A204.1 (cell line): ENCODE measurements at regions not wholly inside any gene's neighbourhood (a gene's known extent, or its start where the extent isn't known, plus 50 kb on each side); places are given as distances from the start of the nearest gene placed in this dataset.
"Not testable (repeated sequence)": the region's sequence is repeated elsewhere in the genome, so short reads cannot be mapped to it uniquely, and the experiment has no call there.

Source experiments
- FAIRE-seq: peaks from 2 replicates; lab custom pipeline; 2012; peaks lifted over from hg19 to GRCh38; lab: Jason Lieb, UNC

- FAIRE-seq = no peak
These were observed 1346.8 kb downstream of the UQCRFS1 start for GRCh38 chr19:27865927-27866777.

GRCh38 chr19:27861411-27861975 is 1351.5 kb downstream of the UQCRFS1 start:
- no peak for FAIRE-seq

GRCh38 chr19:27860309-27860934 is 1352.5 kb downstream of the UQCRFS1 start:
- no peak for FAIRE-seq

- no peak for FAIRE-seq
These were observed 1353.3 kb downstream of the UQCRFS1 start for GRCh38 chr19:27859689-27860088.

- no peak for FAIRE-seq
These were observed 1353.9 kb downstream of the UQCRFS1 start for GRCh38 chr19:27858981-27859581.

GRCh38 chr19:27852931-27853330 is 1360.0 kb downstream of the UQCRFS1 start:
- not testable (repeated sequence) for FAIRE-seq

- no peak for FAIRE-seq
These were observed 1361.3 kb downstream of the UQCRFS1 start for GRCh38 chr19:27851543-27852060.

- no peak for FAIRE-seq
These were observed 1361.9 kb downstream of the UQCRFS1 start for GRCh38 chr19:27851002-27851481.

GRCh38 chr19:27846944-27847343 is 1366.0 kb downstream of the UQCRFS1 start:
- no peak for FAIRE-seq

GRCh38 chr19:27844261-27844660 is 1368.7 kb downstream of the UQCRFS1 start:
- FAIRE-seq = no peak

GRCh38 chr19:27843861-27844260 is 1369.1 kb downstream of the UQCRFS1 start:
- no peak for FAIRE-seq

GRCh38 chr19:27833031-27833430 is 1379.9 kb downstream of the UQCRFS1 start:
- FAIRE-seq = no peak

- FAIRE-seq = no peak
These were observed 1384.1 kb downstream of the UQCRFS1 start for GRCh38 chr19:27828829-27829228.

GRCh38 chr19:27824108-27824507 is 1388.8 kb downstream of the UQCRFS1 start:
- FAIRE-seq = no peak

GRCh38 chr19:27822336-27822735 is 1390.6 kb downstream of the UQCRFS1 start:
- FAIRE-seq = no peak

- no peak for FAIRE-seq
These were observed 1391.4 kb downstream of the UQCRFS1 start for GRCh38 chr19:27821418-27822018.

- no peak for FAIRE-seq
These were observed 1397.0 kb downstream of the UQCRFS1 start for GRCh38 chr19:27815985-27816384.

GRCh38 chr19:27814834-27815233 is 1398.1 kb downstream of the UQCRFS1 start:
- FAIRE-seq = not testable (repeated sequence)

GRCh38 chr19:27814274-27814673 is 1398.7 kb downstream of the UQCRFS1 start:
- FAIRE-seq = not testable (repeated sequence)

- FAIRE-seq = no peak
These were observed 1406.4 kb downstream of the UQCRFS1 start for GRCh38 chr19:27806471-27807070.

- no peak for FAIRE-seq
These were observed 1407.1 kb downstream of the UQCRFS1 start for GRCh38 chr19:27805848-27806247.

- FAIRE-seq = not testable (repeated sequence)
These were observed 1410.7 kb downstream of the UQCRFS1 start for GRCh38 chr19:27802293-27802692.
